Amygdala (tissue), 56 donors: ENCODE measurements at regions not wholly inside any gene's neighbourhood (a gene's known extent, or its start where the extent isn't known, plus 50 kb on each side); places are given as distances from the start of the nearest gene placed in this dataset.

Experiments
- DNase-seq, 56 donors: peaks; one replicate each; lab custom pipeline; 2025; lab: John Stamatoyannopoulos, UW

GRCh38 chr2:137729305-137729704, 235.0 kb upstream of the HNMT start:
- no peak for DNase-seq

- no peak for DNase-seq
Observed at GRCh38 chr2:137737559-137737958, 226.7 kb upstream of the HNMT start.

GRCh38 chr2:137741784-137742362, 222.4 kb upstream of the HNMT start:
- DNase-seq: no peak

GRCh38 chr2:137747509-137747908, 216.8 kb upstream of the HNMT start:
- no peak for DNase-seq

- no peak for DNase-seq
Observed at GRCh38 chr2:137748533-137748932, 215.7 kb upstream of the HNMT start.

GRCh38 chr2:137764646-137765045, 199.6 kb upstream of the HNMT start:
- no peak for DNase-seq

- DNase-seq: no peak
Observed at GRCh38 chr2:137769406-137769805, 194.9 kb upstream of the HNMT start.

- DNase-seq: no peak
Observed at GRCh38 chr2:137770166-137770565, 194.1 kb upstream of the HNMT start.

- DNase-seq: no peak
Observed at GRCh38 chr2:137771064-137771463, 193.2 kb upstream of the HNMT start.

- DNase-seq: no peak
Observed at GRCh38 chr2:137772451-137772850, 191.8 kb upstream of the HNMT start.

GRCh38 chr2:137775529-137775928, 188.7 kb upstream of the HNMT start:
- DNase-seq: no peak

GRCh38 chr2:137776697-137777096, 187.6 kb upstream of the HNMT start:
- DNase-seq: no peak

- DNase-seq: no peak
Observed at GRCh38 chr2:137797641-137798040, 166.6 kb upstream of the HNMT start.

GRCh38 chr2:137799600-137799999, 164.7 kb upstream of the HNMT start:
- no peak for DNase-seq

- no peak for DNase-seq
Observed at GRCh38 chr2:137800386-137800785, 163.9 kb upstream of the HNMT start.

- DNase-seq: no peak
Observed at GRCh38 chr2:137801228-137801627, 163.0 kb upstream of the HNMT start.

GRCh38 chr2:137802038-137802437, 162.2 kb upstream of the HNMT start:
- no peak for DNase-seq

- no peak for DNase-seq
Observed at GRCh38 chr2:137806068-137806805, 158.0 kb upstream of the HNMT start.

GRCh38 chr2:137809252-137809651, 155.0 kb upstream of the HNMT start:
- DNase-seq: no peak

GRCh38 chr2:137809837-137810236, 154.4 kb upstream of the HNMT start:
- no peak for DNase-seq

- DNase-seq: no peak
Observed at GRCh38 chr2:137812517-137812916, 151.8 kb upstream of the HNMT start.

- no peak for DNase-seq
Observed at GRCh38 chr2:137813176-137813575, 151.1 kb upstream of the HNMT start.

- no peak for DNase-seq
Observed at GRCh38 chr2:137817058-137817457, 147.2 kb upstream of the HNMT start.
